T-cell (primary cell): ENCODE measurements at regions not wholly inside any gene's neighbourhood (a gene's known extent, or its start where the extent isn't known, plus 50 kb on each side); places are given as distances from the start of the nearest gene placed in this dataset.

ENCODE experiments used
- ATAC-seq, 4 experiments: fragments of 200-7000 bp in 3 of 4; fragments of 150-1000 bp in 1 of 4; cut with Tn5 transposase; replicated peaks in 1 of 4; 1 replicate in 3 of 4; 2 replicates in 1 of 4; pipeline ENCODE4 v1.10.0; 2021; ENCODE audit warnings: moderate library complexity in 3 of 4, mild to moderate bottlenecking in 2 of 4, moderate number of reproducible peaks in 1 of 4
- CTCF ChIA-PET, 2 donors: fragments of 300-600 bp; sonication (Branson Sonifier 250); formaldehyde crosslinking; loops; one replicate each; lab custom pipeline; 2022; ENCODE audit warnings: antibody characterized with exemption in 2 of 2; lab: Charles Lee
- POLR2A ChIA-PET, 2 donors: fragments of 300-600 bp; sonication (Branson Sonifier 250); formaldehyde crosslinking; loops; one replicate each; lab custom pipeline; 2022; ENCODE audit warnings: antibody characterized with exemption in 2 of 2; lab: Charles Lee
- DNase-seq, 35 experiments: peaks; one replicate each; pipeline versions ENCODE4 v3.0.0 to v3.0.0-alpha.2; 2013 to 2023
- H3K27ac ChIP-seq: one replicate; pipeline ENCODE4 v1.5.1; 2013; ENCODE audit warnings: low read length
- H3K27me3 ChIP-seq, 2 experiments: replicated peaks in 1 of 2; 1 replicate in 1 of 2; 2 replicates in 1 of 2; pipeline versions ENCODE4 v1.6.1 to v1.7.0; 2013; ENCODE audit warnings: low read length in 1 of 2, mixed read lengths in 1 of 2; ENCODE audit not compliant: control insufficient read depth in 2 of 2, insufficient read depth in 2 of 2; ENCODE audit errors: extremely low read depth in 1 of 2
- H3K36me3 ChIP-seq, 2 donors: 1 replicate in 1 of 2; 2 replicates in 1 of 2; pipeline versions ENCODE4 v1.6.1 to v1.7.0; 2013; ENCODE audit warnings: low read length in 1 of 2; ENCODE audit not compliant: control insufficient read depth in 2 of 2, insufficient read depth in 1 of 2; ENCODE audit errors: extremely low read depth in 1 of 2
- H3K4me1 ChIP-seq, 2 experiments: 1 replicate in 1 of 2; 2 replicates in 1 of 2; pipeline versions ENCODE4 v1.6.1 to v1.7.0; 2013; ENCODE audit warnings: low read length in 2 of 2, mixed read lengths in 1 of 2; ENCODE audit not compliant: insufficient read depth in 2 of 2, control insufficient read depth in 1 of 2; ENCODE audit errors: extremely low read depth in 1 of 2
- H3K4me3 ChIP-seq, 2 donors: 1 replicate in 1 of 2; 2 replicates in 1 of 2; pipeline versions ENCODE4 v1.5.1 to v1.7.0; 2013; ENCODE audit warnings: mild to moderate bottlenecking in 2 of 2, low read length in 1 of 2, moderate library complexity in 1 of 2; ENCODE audit not compliant: control insufficient read depth in 1 of 2; ENCODE audit errors: extremely low read depth in 1 of 2
- H3K9me3 ChIP-seq: 2 replicates; pipeline ENCODE4 v1.7.0; 2013
- H3K27ac Mint-ChIP-seq, 2 donors: one replicate each; pipeline ENCODE4 v1.8.0; 2020 to 2021; ENCODE audit warnings: mild to moderate bottlenecking in 2 of 2, mixed read lengths in 2 of 2
- H3K27me3 Mint-ChIP-seq, 2 donors: one replicate each; pipeline ENCODE4 v1.8.0; 2021 to 2022; ENCODE audit warnings: mixed read lengths in 2 of 2
- H3K36me3 Mint-ChIP-seq: one replicate; pipeline ENCODE4 v1.8.0; 2021; ENCODE audit warnings: mixed read lengths
- H3K4me1 Mint-ChIP-seq, 3 donors: one replicate each; pipeline ENCODE4 v1.8.0; 2020 to 2022; ENCODE audit warnings: mixed read lengths in 3 of 3, mild to moderate bottlenecking in 1 of 3
- H3K4me3 Mint-ChIP-seq, 3 donors: one replicate each; pipeline ENCODE4 v1.8.0; 2020 to 2022; ENCODE audit warnings: mild to moderate bottlenecking in 3 of 3, mixed read lengths in 3 of 3, moderate library complexity in 3 of 3
- H3K9me3 Mint-ChIP-seq, 3 donors: one replicate each; pipeline ENCODE4 v1.8.0; 2020 to 2022; ENCODE audit warnings: mixed read lengths in 3 of 3
- WGBS: methylation state at CpG from one replicate; pipeline ENCODE4 v1.1.5; 2013; ENCODE audit warnings: missing lambda C conversion rate; ENCODE audit not compliant: insufficient coverage; 5-methylcytosine and 5-hydroxymethylcytosine counted together

DNA sequence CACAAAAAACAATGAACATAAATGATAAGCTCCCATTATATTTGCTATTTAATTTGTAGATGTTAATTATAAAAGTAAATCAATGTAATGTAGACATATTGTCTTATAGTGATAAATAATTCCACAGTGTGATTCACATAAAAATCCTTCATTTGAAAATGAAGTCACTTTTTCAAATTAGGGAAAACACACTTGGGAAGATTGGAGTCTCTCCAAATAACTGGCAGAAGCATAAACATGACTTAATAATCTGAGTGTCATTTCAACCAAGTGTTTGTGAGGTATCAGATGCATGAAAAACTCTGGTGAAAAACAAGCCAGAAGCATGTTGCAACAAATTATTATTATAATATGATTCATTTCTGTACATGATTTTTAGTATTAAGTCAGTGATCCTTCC is 102.2 kb downstream of the CETN3 start:
- Histone ChIP-seq H3K27ac (no peak overlapping the region), H3K4me3 (no peak overlapping the region), H3K27me3 (no peaks in the 10 kb centered on the region), H3K36me3 (no peaks in the 10 kb centered on the region), H3K4me1 (no peaks in the 10 kb centered on the region), H3K9me3 (no peaks in the 10 kb centered on the region)
- CTCF ChIA-PET, result no interaction called here
- POLR2A ChIA-PET, result no interaction called here
- Mint-ChIP-seq H3K27me3 (peaks cover 0 to 9% of the 10 kb centered on the region in 2 donors), H3K9me3 (no peaks in the 10 kb centered on the region), H3K27ac (no peak overlapping the region), H3K36me3 (no peaks in the 10 kb centered on the region), H3K4me3 (no peak overlapping the region), H3K4me1 (no peaks in the 10 kb centered on the region)
- no peak for DNase-seq
- ATAC-seq, result no peak

DNA sequence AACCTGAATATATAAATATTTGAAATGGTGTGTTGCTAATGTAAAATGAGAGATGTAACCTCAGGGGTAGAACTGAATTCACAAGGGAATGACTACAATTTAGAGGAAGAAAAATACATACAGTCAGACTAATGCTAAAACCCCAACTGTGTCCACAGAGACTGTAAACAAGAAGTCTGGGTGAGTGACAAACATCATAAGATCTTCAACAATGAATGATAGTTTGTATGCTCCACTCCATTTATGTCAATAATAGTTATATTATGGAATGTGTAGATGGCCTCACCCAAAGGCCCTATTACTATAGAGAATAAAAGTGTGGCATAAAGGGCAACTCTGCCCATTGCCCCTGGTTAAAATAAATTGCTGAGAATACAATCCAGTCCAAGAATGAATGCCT is 102.9 kb downstream of the CETN3 start:
- ChIA-PET CTCF (no interaction called here), POLR2A (no interaction called here)
- no peak for ATAC-seq
- Mint-ChIP-seq H3K9me3 (no peaks in the 10 kb centered on the region), H3K27me3 (peaks cover 0 to 15% of the 10 kb centered on the region in 2 donors), H3K27ac (no peak overlapping the region), H3K4me3 (no peak overlapping the region), H3K36me3 (no peaks in the 10 kb centered on the region), H3K4me1 (no peaks in the 10 kb centered on the region)
- no peaks in the 10 kb centered on the region for H3K27me3 ChIP-seq
- no peak overlapping the region for H3K4me3 ChIP-seq
- DNase-seq, result no peak
- no peaks in the 10 kb centered on the region for H3K36me3 ChIP-seq
- H3K4me1 ChIP-seq, result no peaks in the 10 kb centered on the region
- H3K27ac ChIP-seq, result no peak overlapping the region
- no peaks in the 10 kb centered on the region for H3K9me3 ChIP-seq

DNA sequence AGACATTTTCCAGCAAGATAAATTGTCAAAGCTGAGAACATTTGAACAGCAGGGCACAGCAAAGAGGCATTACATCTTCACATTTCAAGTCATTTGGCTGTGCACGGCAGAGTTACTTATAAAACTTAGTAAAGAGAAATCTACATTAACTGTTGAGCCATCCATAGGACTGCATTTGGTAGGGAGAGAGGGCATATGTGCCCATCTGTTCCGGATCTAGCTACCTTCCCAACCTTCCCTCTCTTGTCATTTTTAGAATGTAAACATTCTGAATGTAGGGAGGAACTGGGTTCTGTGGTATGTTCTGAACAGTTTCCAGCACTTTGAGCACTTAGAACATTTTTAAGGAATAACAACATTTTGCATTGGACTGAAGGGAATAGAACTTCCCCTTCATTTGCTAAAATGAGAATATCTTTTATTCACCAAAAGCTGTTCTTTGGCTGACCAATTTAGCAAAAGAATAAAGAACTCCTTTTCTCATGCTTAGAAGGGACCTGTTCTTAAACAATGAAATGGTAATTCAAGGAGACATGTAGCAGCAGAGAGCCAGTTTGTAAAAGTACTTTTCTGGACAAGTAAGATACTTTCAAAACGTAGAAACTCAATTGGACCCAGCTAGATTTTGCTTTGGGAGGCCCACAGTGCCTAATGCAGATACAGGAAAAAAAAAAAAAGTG is 104.4 kb downstream of the CETN3 start:
- ATAC-seq (no peak), DNase-seq (no peak)
- H3K4me3 Mint-ChIP-seq, result no peak overlapping the region
- Histone ChIP-seq H3K27ac (no peak overlapping the region), H3K9me3 (no peaks in the 10 kb centered on the region), H3K36me3 (no peaks in the 10 kb centered on the region), H3K27me3 (no peaks in the 10 kb centered on the region), H3K4me1 (no peaks in the 10 kb centered on the region), H3K4me3 (no peak overlapping the region)
- 67% methylated on average over 1 of the region's 3 CpGs for WGBS
- peaks cover 3 to 15% of the 10 kb centered on the region in 2 donors for H3K27me3 Mint-ChIP-seq
- ChIA-PET POLR2A (interaction anchor here in 1 of 2 donors (0.7 kb wide), 1 partner anchor 109 kb away, joined by 5 read pairs; no protein-coding TSS in a partner anchor), CTCF (interaction anchor here in 1 of 2 donors (0.5 to 0.7 kb wide), 2 partner anchors 29 to 1186 kb away, joined by 3 read pairs; no protein-coding TSS in a partner anchor)
- H3K27ac Mint-ChIP-seq, result no peak overlapping the region
- H3K9me3 Mint-ChIP-seq, result no peaks in the 10 kb centered on the region
- H3K36me3 Mint-ChIP-seq, result no peaks in the 10 kb centered on the region
- no peaks in the 10 kb centered on the region for H3K4me1 Mint-ChIP-seq

DNA sequence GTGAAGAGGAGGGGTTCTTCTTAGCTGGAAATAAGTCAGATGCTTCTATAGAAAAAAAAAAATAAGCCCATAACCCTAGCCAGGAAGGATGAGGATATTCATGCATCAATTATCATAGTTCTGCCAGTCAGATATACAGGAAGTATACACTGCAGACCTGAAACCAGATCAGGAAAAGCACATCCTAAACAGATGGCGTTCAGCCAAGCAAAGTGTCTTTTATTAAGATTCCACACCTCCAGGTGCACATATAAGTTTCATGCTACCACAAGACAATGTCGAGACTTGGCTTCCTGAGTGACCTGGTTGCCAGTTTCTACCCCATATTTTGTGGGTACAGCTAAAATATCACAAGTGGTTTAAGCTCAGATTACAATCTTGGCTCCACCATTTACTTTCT is 108.3 kb downstream of the CETN3 start:
- Mint-ChIP-seq H3K27ac (no peak overlapping the region), H3K36me3 (no peaks in the 10 kb centered on the region), H3K27me3 (peaks cover 3 to 21% of the 10 kb centered on the region in 2 donors), H3K4me3 (no peak overlapping the region), H3K9me3 (no peaks in the 10 kb centered on the region), H3K4me1 (no peaks in the 10 kb centered on the region)
- no peak overlapping the region for H3K4me3 ChIP-seq
- WGBS, result 17% methylated on average over 1 of the region's 2 CpGs
- no peaks in the 10 kb centered on the region for H3K27me3 ChIP-seq
- CTCF ChIA-PET, result no interaction called here
- H3K4me1 ChIP-seq, result no peaks in the 10 kb centered on the region
- no peaks in the 10 kb centered on the region for H3K9me3 ChIP-seq
- H3K36me3 ChIP-seq, result no peaks in the 10 kb centered on the region
- POLR2A ChIA-PET, result no interaction called here
- no peak for DNase-seq
- H3K27ac ChIP-seq, result no peak overlapping the region
- ATAC-seq, result no peak

DNA sequence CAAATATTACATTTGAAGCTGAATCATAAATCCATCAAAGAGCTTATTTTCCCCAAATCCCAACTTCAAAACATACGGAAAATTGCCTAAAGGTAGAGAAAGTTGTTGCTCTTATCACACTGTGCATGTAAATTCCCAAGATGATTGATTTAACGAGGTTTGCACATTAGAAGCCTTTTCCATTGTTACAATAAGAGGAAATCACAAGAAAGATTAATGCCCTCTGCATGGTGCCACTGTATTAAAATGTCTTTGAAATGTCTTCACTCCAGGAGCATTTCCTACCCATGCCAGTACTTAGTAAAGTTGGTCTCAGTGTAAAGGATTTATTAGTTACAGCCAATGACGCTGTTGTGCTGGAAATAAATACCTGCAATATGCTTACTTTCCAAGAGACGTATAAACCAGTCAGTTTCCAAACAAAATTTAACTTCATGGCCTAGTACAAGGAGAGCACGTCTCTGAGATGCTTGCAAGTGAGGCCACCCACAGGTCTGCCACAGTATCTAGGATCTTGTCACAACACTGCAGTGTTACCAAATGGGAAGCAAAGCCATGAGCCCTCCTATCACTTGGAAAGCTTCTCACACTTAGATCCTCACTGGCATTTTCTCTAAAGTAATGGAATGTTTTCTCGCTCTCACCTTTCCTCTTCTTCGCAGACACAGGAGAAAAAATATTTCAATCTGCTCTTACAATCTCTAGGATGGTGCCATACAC is 112.4 kb downstream of the CETN3 start:
- ATAC-seq (no peak), DNase-seq (no peak)
- Mint-ChIP-seq H3K9me3 (no peaks in the 10 kb centered on the region), H3K27ac (no peak overlapping the region), H3K36me3 (no peaks in the 10 kb centered on the region), H3K4me1 (no peaks in the 10 kb centered on the region), H3K27me3 (peaks cover 4 to 25% of the 10 kb centered on the region in 2 donors), H3K4me3 (no peak overlapping the region)
- Histone ChIP-seq H3K4me3 (no peak overlapping the region), H3K36me3 (no peaks in the 10 kb centered on the region), H3K9me3 (no peaks in the 10 kb centered on the region), H3K27me3 (no peaks in the 10 kb centered on the region), H3K4me1 (no peaks in the 10 kb centered on the region), H3K27ac (no peak overlapping the region)
- ChIA-PET CTCF (no interaction called here), POLR2A (no interaction called here)
- WGBS, result 85% methylated on average over 2 of the region's 7 CpGs

DNA sequence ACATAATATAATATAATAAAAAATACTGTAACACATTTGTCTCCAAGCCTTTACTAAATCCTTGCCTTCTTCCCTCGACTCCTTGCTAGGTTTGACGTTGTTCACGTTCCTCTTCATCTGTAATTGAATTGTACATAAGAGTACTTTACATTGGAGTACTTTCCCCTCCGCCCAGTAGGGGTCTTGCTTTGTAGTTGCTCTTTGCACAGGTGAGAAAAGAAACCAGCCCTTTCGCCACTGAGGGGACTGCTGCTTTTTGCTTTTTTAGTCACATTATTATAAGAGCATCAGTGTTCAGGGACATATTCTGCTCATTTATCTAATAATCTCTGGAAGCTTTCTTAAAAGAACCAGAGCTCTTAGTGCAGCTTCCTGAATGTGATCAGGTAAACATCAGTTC is 115.0 kb downstream of the CETN3 start:
- WGBS, result no CpG with 5 or more reads among the region's 5 CpGs
- Mint-ChIP-seq H3K27me3 (peaks cover 1 to 19% of the 10 kb centered on the region in 2 donors), H3K4me1 (no peaks in the 10 kb centered on the region), H3K9me3 (no peaks in the 10 kb centered on the region), H3K27ac (no peak overlapping the region), H3K36me3 (no peaks in the 10 kb centered on the region), H3K4me3 (no peak overlapping the region)
- ChIA-PET CTCF (interaction anchor here in 1 of 2 donors (0.6 kb wide), 1 partner anchor 413 kb away, joined by 3 read pairs; no protein-coding TSS in a partner anchor), POLR2A (no interaction called here)
- Histone ChIP-seq H3K36me3 (no peaks in the 10 kb centered on the region), H3K27ac (no peak overlapping the region), H3K4me1 (no peaks in the 10 kb centered on the region), H3K4me3 (no peak overlapping the region), H3K9me3 (no peaks in the 10 kb centered on the region), H3K27me3 (no peaks in the 10 kb centered on the region)
- ATAC-seq (no peak), DNase-seq (no peak)
